DND-41 (cell line): ENCODE measurements at regions not wholly inside any gene's neighbourhood (a gene's known extent, or its start where the extent isn't known, plus 50 kb on each side); places are given as distances from the start of the nearest gene placed in this dataset.

Experiments
- EZH2 ChIP-seq: IDR thresholded peaks from 3 replicates; pipeline ENCODE4 v1.6.1; 2012; ENCODE audit warnings: borderline replicate concordance, low read depth, mild to moderate bottlenecking, moderate library complexity, low read length, inconsistent platforms; ENCODE audit not compliant: severe bottlenecking
- TF ChIP-seq, protein P1 (sequence below): IDR thresholded peaks from 2 replicates; pipeline ENCODE4 v1.5.1; 2012; ENCODE audit warnings: borderline replicate concordance, low read length, moderate library complexity, mild to moderate bottlenecking; ENCODE audit not compliant: poor library complexity, severe bottlenecking; ENCODE audit errors: extremely low read depth

- TF ChIP-seq, protein P1, sequence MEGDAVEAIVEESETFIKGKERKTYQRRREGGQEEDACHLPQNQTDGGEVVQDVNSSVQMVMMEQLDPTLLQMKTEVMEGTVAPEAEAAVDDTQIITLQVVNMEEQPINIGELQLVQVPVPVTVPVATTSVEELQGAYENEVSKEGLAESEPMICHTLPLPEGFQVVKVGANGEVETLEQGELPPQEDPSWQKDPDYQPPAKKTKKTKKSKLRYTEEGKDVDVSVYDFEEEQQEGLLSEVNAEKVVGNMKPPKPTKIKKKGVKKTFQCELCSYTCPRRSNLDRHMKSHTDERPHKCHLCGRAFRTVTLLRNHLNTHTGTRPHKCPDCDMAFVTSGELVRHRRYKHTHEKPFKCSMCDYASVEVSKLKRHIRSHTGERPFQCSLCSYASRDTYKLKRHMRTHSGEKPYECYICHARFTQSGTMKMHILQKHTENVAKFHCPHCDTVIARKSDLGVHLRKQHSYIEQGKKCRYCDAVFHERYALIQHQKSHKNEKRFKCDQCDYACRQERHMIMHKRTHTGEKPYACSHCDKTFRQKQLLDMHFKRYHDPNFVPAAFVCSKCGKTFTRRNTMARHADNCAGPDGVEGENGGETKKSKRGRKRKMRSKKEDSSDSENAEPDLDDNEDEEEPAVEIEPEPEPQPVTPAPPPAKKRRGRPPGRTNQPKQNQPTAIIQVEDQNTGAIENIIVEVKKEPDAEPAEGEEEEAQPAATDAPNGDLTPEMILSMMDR, result no peak
- no peak for TF ChIP-seq EZH2
Measured at GRCh38 chr22:22076361-22076760, 93.8 kb upstream of the TOP3B start.
